H9 (cell line): ENCODE measurements at regions not wholly inside any gene's neighbourhood (a gene's known extent, or its start where the extent isn't known, plus 50 kb on each side); places are given as distances from the start of the nearest gene placed in this dataset.

Experiments used
- DNase-seq: peaks from one replicate; pipeline ENCODE4 v3.0.0-alpha.2; 2017
- H2AFZ ChIP-seq: one replicate; pipeline ENCODE4 v1.6.1; 2013; ENCODE audit warnings: mild to moderate bottlenecking, low read length, control low read depth, moderate library complexity
- H2AK5ac ChIP-seq: 2 replicates; pipeline ENCODE4 v1.6.1; 2013; ENCODE audit warnings: low read length, control low read depth, mixed read lengths; ENCODE audit not compliant: insufficient read length
- H2BK120ac ChIP-seq: one replicate; pipeline ENCODE4 v1.6.1; 2013; ENCODE audit warnings: low read depth, mild to moderate bottlenecking, low read length, control low read depth, inconsistent platforms; ENCODE audit not compliant: poor library complexity, severe bottlenecking
- H2BK12ac ChIP-seq: 2 replicates; pipeline ENCODE4 v1.6.1; 2013; ENCODE audit warnings: low read length, control low read depth, mixed read lengths, low read depth; ENCODE audit not compliant: insufficient read length
- H2BK15ac ChIP-seq: 2 replicates; pipeline ENCODE4 v1.6.1; 2013; ENCODE audit warnings: low read depth, low read length, control low read depth
- H2BK20ac ChIP-seq: one replicate; pipeline ENCODE4 v1.6.1; 2013; ENCODE audit warnings: low read depth, mild to moderate bottlenecking, low read length, control low read depth, inconsistent platforms; ENCODE audit not compliant: poor library complexity, severe bottlenecking
- H2BK5ac ChIP-seq: 2 replicates; pipeline ENCODE4 v1.6.1; 2013; ENCODE audit warnings: low read length, control low read depth, mixed read lengths; ENCODE audit not compliant: insufficient read length
- H3K14ac ChIP-seq: 2 replicates; pipeline ENCODE4 v1.6.1; 2013; ENCODE audit warnings: low read length, control low read depth; ENCODE audit not compliant: insufficient read depth
- H3K18ac ChIP-seq: 2 replicates; pipeline ENCODE4 v1.6.1; 2013; ENCODE audit warnings: low read depth, mild to moderate bottlenecking, mixed read lengths, low read length, control low read depth; ENCODE audit not compliant: insufficient read length
- H3K23ac ChIP-seq: 2 replicates; pipeline ENCODE4 v1.6.1; 2013; ENCODE audit warnings: low read length, control low read depth, mixed read lengths, low read depth; ENCODE audit not compliant: insufficient read length
- H3K23me2 ChIP-seq: 2 replicates; pipeline ENCODE4 v1.6.1; 2013; ENCODE audit warnings: low read depth, mild to moderate bottlenecking, mixed read lengths, low read length, control low read depth; ENCODE audit not compliant: insufficient read length, poor library complexity, severe bottlenecking
- H3K27ac ChIP-seq: 2 replicates; pipeline ENCODE4 v1.5.1; 2013; ENCODE audit warnings: low read length, control low read depth, mixed read lengths, low read depth; ENCODE audit not compliant: insufficient read length
- H3K27me3 ChIP-seq: 2 replicates; pipeline ENCODE4 v1.6.1; 2013; ENCODE audit warnings: low read length, control low read depth, inconsistent platforms; ENCODE audit not compliant: insufficient read depth
- H3K4ac ChIP-seq: 2 replicates; pipeline ENCODE4 v1.6.1; 2013; ENCODE audit warnings: low read depth, mild to moderate bottlenecking, control low read depth, inconsistent platforms, low read length, moderate library complexity
- H3K4me1 ChIP-seq: 2 replicates; pipeline ENCODE4 v1.6.1; 2013; ENCODE audit warnings: low read length, control low read depth, inconsistent platforms; ENCODE audit not compliant: insufficient read depth
- H3K4me2 ChIP-seq: 2 replicates; pipeline ENCODE4 v1.6.1; 2013; ENCODE audit warnings: low read length, control low read depth, mixed read lengths; ENCODE audit not compliant: insufficient read length, insufficient read depth
- H3K56ac ChIP-seq: 2 replicates; pipeline ENCODE4 v1.6.1; 2013; ENCODE audit warnings: low read depth, mild to moderate bottlenecking, mixed read lengths, low read length, control low read depth; ENCODE audit not compliant: insufficient read length
- H3K79me1 ChIP-seq: 2 replicates; pipeline ENCODE4 v1.6.1; 2013; ENCODE audit warnings: low read depth, mild to moderate bottlenecking, moderate library complexity, low read length, control low read depth, inconsistent platforms; ENCODE audit not compliant: insufficient read depth, poor library complexity, severe bottlenecking
- H3K79me2 ChIP-seq: 2 replicates; pipeline ENCODE4 v1.6.1; 2013; ENCODE audit warnings: low read length, control low read depth, inconsistent platforms; ENCODE audit not compliant: insufficient read depth
- H3K9ac ChIP-seq: 2 replicates; pipeline ENCODE4 v1.6.1; 2013; ENCODE audit warnings: low read length, control low read depth, mixed read lengths; ENCODE audit not compliant: insufficient read length; ENCODE audit errors: extremely low read depth
- H3K9me3 ChIP-seq: one replicate; pipeline ENCODE4 v1.6.1; 2013; ENCODE audit warnings: low read depth, low read length, inconsistent platforms; ENCODE audit not compliant: control insufficient read depth
- H3T11ph ChIP-seq: one replicate; pipeline ENCODE4 v1.6.1; 2013; ENCODE audit warnings: mild to moderate bottlenecking, low read length, control low read depth, inconsistent platforms
- H4K20me1 ChIP-seq: one replicate; pipeline ENCODE4 v1.6.1; 2013; ENCODE audit not compliant: control insufficient read depth, insufficient read length, insufficient read depth
- H4K5ac ChIP-seq: 2 replicates; pipeline ENCODE4 v1.6.1; 2013; ENCODE audit warnings: low read depth, mild to moderate bottlenecking, mixed read lengths, low read length, control low read depth; ENCODE audit not compliant: insufficient read length
- H4K8ac ChIP-seq: replicated peaks from 2 replicates; pipeline ENCODE4 v1.6.1; 2013; ENCODE audit warnings: low read length, control low read depth, mixed read lengths, low read depth; ENCODE audit not compliant: insufficient read length
- H4K91ac ChIP-seq: 2 replicates; pipeline ENCODE4 v1.6.1; 2013; ENCODE audit warnings: low read depth, mild to moderate bottlenecking, moderate library complexity, mixed read lengths, low read length, control low read depth; ENCODE audit not compliant: insufficient read length
- H3K27ac Mint-ChIP-seq, 3 experiments: 2 replicates in 2 of 3; 3 replicates in 1 of 3; pipeline ENCODE4 v1.8.0; 2020 to 2021; ENCODE audit warnings: mixed read lengths in 3 of 3, mild to moderate bottlenecking in 1 of 3, moderate library complexity in 1 of 3
- H3K27me3 Mint-ChIP-seq: 2 replicates; pipeline ENCODE4 v1.8.0; 2021; ENCODE audit warnings: low read depth, mild to moderate bottlenecking, moderate library complexity, mixed read lengths
- H3K36me3 Mint-ChIP-seq, 3 experiments: 2 replicates in 2 of 3; 3 replicates in 1 of 3; pipeline ENCODE4 v1.8.0; 2020 to 2021; ENCODE audit warnings: low read depth in 3 of 3, mixed read lengths in 3 of 3; ENCODE audit not compliant: insufficient read depth in 1 of 3
- H3K4me1 Mint-ChIP-seq, 2 experiments: 2 replicates each; pipeline ENCODE4 v1.8.0; 2020; ENCODE audit warnings: mixed read lengths in 2 of 2
- H3K4me3 Mint-ChIP-seq, 2 experiments: 2 replicates in 1 of 2; 3 replicates in 1 of 2; pipeline ENCODE4 v1.8.0; 2020 to 2021; ENCODE audit warnings: mild to moderate bottlenecking in 2 of 2, mixed read lengths in 2 of 2, moderate library complexity in 1 of 2
- H3K9me3 Mint-ChIP-seq, 2 experiments: 2 replicates in 1 of 2; 3 replicates in 1 of 2; pipeline ENCODE4 v1.8.0; 2020; ENCODE audit warnings: mild to moderate bottlenecking in 2 of 2, mixed read lengths in 2 of 2, moderate library complexity in 1 of 2
- WGBS: extraction: QIAGEN DNeasy Blood & Tissue Kit; methylation state at CpG from one replicate; pipeline ENCODE4 v1.1.7; 2013; ENCODE audit warnings: missing lambda C conversion rate, low lambda C conversion rate, mixed read lengths; ENCODE audit not compliant: insufficient read length; ENCODE audit errors: extremely low coverage; 5-methylcytosine and 5-hydroxymethylcytosine counted together
- TF ChIP-seq, protein P1 (sequence below): fragments of 200-600 bp; sonication (generic); conservative IDR thresholded peaks from 3 replicates; pipeline ENCODE4 v1.8.0; 2021; ENCODE audit warnings: antibody characterized with exemption, mild to moderate bottlenecking

DNA sequence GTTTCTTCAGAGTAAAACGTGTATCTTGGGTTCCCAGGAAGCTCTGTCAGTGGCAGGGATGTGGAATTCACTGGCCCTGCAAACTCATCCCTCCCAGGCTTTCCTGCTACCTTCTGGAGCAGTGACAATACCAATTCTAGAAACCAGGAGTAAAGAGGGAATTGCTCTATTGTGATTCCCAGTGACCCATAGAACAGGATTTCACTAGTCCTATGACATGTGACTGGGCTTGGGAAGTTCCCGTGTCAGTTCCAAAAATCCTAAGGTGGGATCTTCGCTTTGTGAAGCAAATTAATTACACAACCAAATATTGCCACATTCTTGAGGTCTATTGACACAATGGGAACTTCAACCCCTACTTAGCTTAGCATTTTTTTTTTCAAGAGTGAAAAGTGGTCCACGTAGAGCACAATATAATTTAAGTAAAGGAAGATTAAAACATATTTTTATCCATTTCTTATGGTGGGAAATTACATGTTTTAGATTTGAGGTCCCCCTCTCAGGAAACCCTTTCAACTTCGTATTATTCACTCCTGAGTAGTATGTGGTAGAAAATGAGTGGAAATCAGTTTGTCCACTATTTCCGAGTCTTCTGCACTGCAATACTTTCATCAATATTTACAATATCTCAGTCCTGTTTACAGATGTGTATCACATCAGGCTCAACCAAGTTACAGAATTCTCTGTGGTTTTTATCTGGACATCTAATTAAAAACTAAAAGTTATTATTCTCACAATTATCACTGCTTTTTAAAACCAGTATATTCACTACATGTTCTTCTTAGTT is 88.9 kb upstream of the SOX5 start:
- H3K23me2 ChIP-seq, result no peaks in the 10 kb centered on the region
- H3K27me3 Mint-ChIP-seq, result no peaks in the 10 kb centered on the region
- 0 out of 7 replicates have a peak overlapping the region, but pooled peaks of 1 of the 3 experiments have one; percentile 36 for H3K27ac Mint-ChIP-seq

More for the DNA sequence above, 88.9 kb upstream of the SOX5 start:
- no peak overlapping the region for H3K56ac ChIP-seq
- no peak overlapping the region for H2BK5ac ChIP-seq
- no peaks in the 10 kb centered on the region for H3K79me1 ChIP-seq
- WGBS, result no CpG with 5 or more reads among the region's 6 CpGs
- H3K4ac ChIP-seq, result no peak overlapping the region
- H2AFZ ChIP-seq, result no peak overlapping the region
- no peak overlapping the region for H3K14ac ChIP-seq
- no peak overlapping the region for H3K27ac ChIP-seq
- H2BK12ac ChIP-seq, result no peak overlapping the region
- no peak for DNase-seq
- H3K4me2 ChIP-seq, result no peak overlapping the region
- H3T11ph ChIP-seq, result no peak overlapping the region
- H3K9me3 Mint-ChIP-seq, result no peaks in the 10 kb centered on the region
- no peak overlapping the region for H4K8ac ChIP-seq
- H4K20me1 ChIP-seq, result no peaks in the 10 kb centered on the region
- H3K23ac ChIP-seq, result no peak overlapping the region
- no peak overlapping the region for H2BK120ac ChIP-seq
- H4K5ac ChIP-seq, result no peak overlapping the region
- no peak overlapping the region for H3K18ac ChIP-seq
- peaks cover 10 to 12% of the 10 kb centered on the region in 2 experiments for H3K4me1 Mint-ChIP-seq
- TF ChIP-seq, protein P1, sequence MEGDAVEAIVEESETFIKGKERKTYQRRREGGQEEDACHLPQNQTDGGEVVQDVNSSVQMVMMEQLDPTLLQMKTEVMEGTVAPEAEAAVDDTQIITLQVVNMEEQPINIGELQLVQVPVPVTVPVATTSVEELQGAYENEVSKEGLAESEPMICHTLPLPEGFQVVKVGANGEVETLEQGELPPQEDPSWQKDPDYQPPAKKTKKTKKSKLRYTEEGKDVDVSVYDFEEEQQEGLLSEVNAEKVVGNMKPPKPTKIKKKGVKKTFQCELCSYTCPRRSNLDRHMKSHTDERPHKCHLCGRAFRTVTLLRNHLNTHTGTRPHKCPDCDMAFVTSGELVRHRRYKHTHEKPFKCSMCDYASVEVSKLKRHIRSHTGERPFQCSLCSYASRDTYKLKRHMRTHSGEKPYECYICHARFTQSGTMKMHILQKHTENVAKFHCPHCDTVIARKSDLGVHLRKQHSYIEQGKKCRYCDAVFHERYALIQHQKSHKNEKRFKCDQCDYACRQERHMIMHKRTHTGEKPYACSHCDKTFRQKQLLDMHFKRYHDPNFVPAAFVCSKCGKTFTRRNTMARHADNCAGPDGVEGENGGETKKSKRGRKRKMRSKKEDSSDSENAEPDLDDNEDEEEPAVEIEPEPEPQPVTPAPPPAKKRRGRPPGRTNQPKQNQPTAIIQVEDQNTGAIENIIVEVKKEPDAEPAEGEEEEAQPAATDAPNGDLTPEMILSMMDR, result no peak
- no peak overlapping the region for H3K9ac ChIP-seq
- H3K79me2 ChIP-seq, result no peaks in the 10 kb centered on the region
- 0 out of 2 replicates have a peak, but pooled peaks cover 2% of the 10 kb centered on the region for H3K4me1 ChIP-seq
- H2BK20ac ChIP-seq, result no peak overlapping the region
- no peaks in the 10 kb centered on the region for H3K27me3 ChIP-seq
- no peak overlapping the region for H4K91ac ChIP-seq
- H3K4me3 Mint-ChIP-seq, result no peak overlapping the region
- no peak overlapping the region for H2AK5ac ChIP-seq
- no peaks in the 10 kb centered on the region for H3K9me3 ChIP-seq
- no peak overlapping the region for H2BK15ac ChIP-seq
- no peaks in the 10 kb centered on the region for H3K36me3 Mint-ChIP-seq
